Fibroblast of lung (primary cell): ENCODE measurements at regions not wholly inside any gene's neighbourhood (a gene's known extent, or its start where the extent isn't known, plus 50 kb on each side); places are given as distances from the start of the nearest gene placed in this dataset.
"Not testable (repeated sequence)": the region's sequence is repeated elsewhere in the genome, so short reads cannot be mapped to it uniquely, and the experiment has no call there.

Experiments used
- CTCF ChIP-seq, 2 donors: IDR thresholded peaks in 1 of 2; conservative IDR thresholded peaks in 1 of 2; 1 replicate in 1 of 2; 2 replicates in 1 of 2; pipeline ENCODE4 v1.5.1; 2011 to 2012; ENCODE audit warnings: low read length in 2 of 2, control low read depth in 1 of 2, inconsistent platforms in 1 of 2, low read depth in 1 of 2, mild to moderate bottlenecking in 1 of 2
- EZH2 ChIP-seq: IDR thresholded peaks from 2 replicates; pipeline ENCODE4 v1.5.1; 2012; ENCODE audit warnings: low read length, control low read depth, mild to moderate bottlenecking; ENCODE audit errors: missing control alignments

DNA sequence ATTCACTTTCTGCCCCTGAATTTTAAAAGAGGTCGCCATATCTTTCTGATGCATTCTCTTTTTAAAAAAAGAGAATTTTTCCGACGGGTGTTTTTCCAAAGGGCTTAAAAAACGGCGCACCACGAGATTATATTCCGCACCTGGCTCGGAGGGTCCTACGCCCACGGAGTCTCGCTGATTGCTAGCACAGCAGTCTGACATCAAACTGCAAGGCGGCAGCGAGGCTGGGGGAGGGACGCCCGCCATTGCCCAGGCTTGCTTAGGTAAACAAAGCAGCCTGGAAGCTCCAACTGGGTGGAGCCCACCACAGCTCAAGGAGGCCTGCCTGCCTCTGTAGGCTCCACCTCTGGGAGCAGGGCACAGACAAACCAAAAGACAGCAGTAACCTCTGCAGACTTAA, 370.0 kb downstream of the TBL1XR1 start:
- not testable (repeated sequence) for TF ChIP-seq CTCF (conservative IDR thresholded peaks at IDR 0.05 in 1 of 2, IDR thresholded peaks at IDR 0.05 in 1 of 2; ENCODE audit: low read depth in 1 of 2, low read length in 2 of 2); EZH2
